ENCODE measurements at regions not wholly inside any gene's neighbourhood (a gene's known extent, or its start where the extent isn't known, plus 50 kb on each side); places are given as distances from the start of the nearest gene placed in this dataset.

GRCh38 chr18:41693008-41693407, 262.0 kb upstream of the PIK3C3 start:
- TF ChIP-seq CTCF (conservative IDR thresholded peaks at IDR 0.05; ENCODE audit: low read length): no peak
- TF ChIP-seq EZH2phosphoT487 (IDR thresholded peaks at IDR 0.05; ENCODE audit: borderline replicate concordance, low read depth, low read length): no peak
